ENCODE measurements at regions not wholly inside any gene's neighbourhood (a gene's known extent, or its start where the extent isn't known, plus 50 kb on each side); places are given as distances from the start of the nearest gene placed in this dataset.

DNA sequence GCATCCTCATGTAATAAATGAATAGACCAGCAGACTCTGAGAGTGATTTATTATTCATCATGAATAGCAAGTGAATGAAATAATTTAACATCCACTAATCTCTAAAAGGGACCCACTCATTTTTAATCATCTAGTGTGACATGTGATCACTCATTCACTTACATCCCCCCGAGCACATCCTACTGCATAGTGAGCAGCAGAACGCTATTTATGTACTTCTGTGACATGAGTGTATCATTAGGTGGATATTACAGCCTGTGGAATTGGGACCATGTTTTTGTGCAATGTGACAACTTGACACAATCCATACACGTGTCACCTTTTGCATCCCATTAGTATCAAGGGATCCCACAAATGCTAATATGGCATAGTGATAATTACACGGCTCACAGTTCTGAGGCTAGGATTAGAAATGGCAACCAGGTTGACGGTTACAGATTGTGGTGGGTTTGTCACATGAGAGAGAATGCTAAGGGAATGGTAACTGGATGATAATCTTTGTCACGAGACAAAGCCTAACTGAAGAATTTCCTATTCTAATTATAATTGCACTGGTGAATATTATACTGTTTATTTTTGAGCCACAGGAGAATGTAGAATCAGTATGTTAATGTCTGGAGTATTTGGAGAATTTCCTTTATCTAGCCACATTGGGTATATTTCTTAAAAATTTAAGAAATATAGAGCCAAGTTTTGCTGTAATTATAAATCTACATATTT is 595.2 kb upstream of the TBL1XR1 start:
- TF ChIP-seq, protein P1, sequence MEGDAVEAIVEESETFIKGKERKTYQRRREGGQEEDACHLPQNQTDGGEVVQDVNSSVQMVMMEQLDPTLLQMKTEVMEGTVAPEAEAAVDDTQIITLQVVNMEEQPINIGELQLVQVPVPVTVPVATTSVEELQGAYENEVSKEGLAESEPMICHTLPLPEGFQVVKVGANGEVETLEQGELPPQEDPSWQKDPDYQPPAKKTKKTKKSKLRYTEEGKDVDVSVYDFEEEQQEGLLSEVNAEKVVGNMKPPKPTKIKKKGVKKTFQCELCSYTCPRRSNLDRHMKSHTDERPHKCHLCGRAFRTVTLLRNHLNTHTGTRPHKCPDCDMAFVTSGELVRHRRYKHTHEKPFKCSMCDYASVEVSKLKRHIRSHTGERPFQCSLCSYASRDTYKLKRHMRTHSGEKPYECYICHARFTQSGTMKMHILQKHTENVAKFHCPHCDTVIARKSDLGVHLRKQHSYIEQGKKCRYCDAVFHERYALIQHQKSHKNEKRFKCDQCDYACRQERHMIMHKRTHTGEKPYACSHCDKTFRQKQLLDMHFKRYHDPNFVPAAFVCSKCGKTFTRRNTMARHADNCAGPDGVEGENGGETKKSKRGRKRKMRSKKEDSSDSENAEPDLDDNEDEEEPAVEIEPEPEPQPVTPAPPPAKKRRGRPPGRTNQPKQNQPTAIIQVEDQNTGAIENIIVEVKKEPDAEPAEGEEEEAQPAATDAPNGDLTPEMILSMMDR (conservative IDR thresholded peaks at IDR 0.05): no peak
- TF ChIP-seq EZH2 (IDR thresholded peaks at IDR 0.05; ENCODE audit: low read depth): no peak

Measured in PC-9 (cell line).